ENCODE measurements at regions not wholly inside any gene's neighbourhood (a gene's known extent, or its start where the extent isn't known, plus 50 kb on each side); places are given as distances from the start of the nearest gene placed in this dataset.
A peak's percentile ranks its signal among the peaks of the same experiment; 100 is the strongest.

GRCh38 chr10:10418387-10418786 is 599.3 kb upstream of the CELF2 start:
- Mint-ChIP-seq H3K4me3 (no peak overlapping the region), H3K27me3 (no peaks in the 10 kb centered on the region), H3K27ac (peak overlapping the region; percentile 40), H3K4me1 (ENCODE audit: low read depth) (peaks cover 39% of the 10 kb centered on the region), H3K9me3 (no peaks in the 10 kb centered on the region), H3K36me3 (ENCODE audit: low read depth) (no peaks in the 10 kb centered on the region)
- intact Hi-C loops (cut with DNase I, micrococcal nuclease): no loop called here
- no peaks in the 10 kb centered on the region for H3K36me3 ChIP-seq (ENCODE audit: insufficient read depth, low read length)
- TF ChIP-seq, protein P1, sequence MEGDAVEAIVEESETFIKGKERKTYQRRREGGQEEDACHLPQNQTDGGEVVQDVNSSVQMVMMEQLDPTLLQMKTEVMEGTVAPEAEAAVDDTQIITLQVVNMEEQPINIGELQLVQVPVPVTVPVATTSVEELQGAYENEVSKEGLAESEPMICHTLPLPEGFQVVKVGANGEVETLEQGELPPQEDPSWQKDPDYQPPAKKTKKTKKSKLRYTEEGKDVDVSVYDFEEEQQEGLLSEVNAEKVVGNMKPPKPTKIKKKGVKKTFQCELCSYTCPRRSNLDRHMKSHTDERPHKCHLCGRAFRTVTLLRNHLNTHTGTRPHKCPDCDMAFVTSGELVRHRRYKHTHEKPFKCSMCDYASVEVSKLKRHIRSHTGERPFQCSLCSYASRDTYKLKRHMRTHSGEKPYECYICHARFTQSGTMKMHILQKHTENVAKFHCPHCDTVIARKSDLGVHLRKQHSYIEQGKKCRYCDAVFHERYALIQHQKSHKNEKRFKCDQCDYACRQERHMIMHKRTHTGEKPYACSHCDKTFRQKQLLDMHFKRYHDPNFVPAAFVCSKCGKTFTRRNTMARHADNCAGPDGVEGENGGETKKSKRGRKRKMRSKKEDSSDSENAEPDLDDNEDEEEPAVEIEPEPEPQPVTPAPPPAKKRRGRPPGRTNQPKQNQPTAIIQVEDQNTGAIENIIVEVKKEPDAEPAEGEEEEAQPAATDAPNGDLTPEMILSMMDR (IDR thresholded peaks at IDR 0.05): no peak
- H3K27ac ChIP-seq (ENCODE audit: low read depth in 1 of 2, low read length in 2 of 2): no peak overlapping the region
- H3K9me3 ChIP-seq (ENCODE audit: control insufficient read depth in 1 of 2, insufficient read depth in 1 of 2, low read length in 2 of 2): no peaks in the 10 kb centered on the region
- ATAC-seq (ENCODE audit: poor library complexity) (peak; percentile 73), DNase-seq (peak in 3 of 14 experiments; percentile 7 to 13 (median 8))
- H3K27me3 ChIP-seq (ENCODE audit: control insufficient read depth in 1 of 2, insufficient read depth in 2 of 2, low read length in 2 of 2): peaks cover 0 to 2% of the 10 kb centered on the region in 2 experiments
- peaks cover 4% of the 10 kb centered on the region for H3K4me1 ChIP-seq (ENCODE audit: insufficient read depth, low read length)
- H3K4me3 ChIP-seq (ENCODE audit: low read length): no peak overlapping the region
- ChIA-PET CTCF (no interaction called here), POLR2A (no interaction called here)

- no peaks in the 10 kb centered on the region for H3K36me3 ChIP-seq (ENCODE audit: insufficient read depth, low read length)
- intact Hi-C loops (cut with DNase I, micrococcal nuclease): no loop called here
- ChIA-PET CTCF (no interaction called here), POLR2A (no interaction called here)
- Mint-ChIP-seq H3K4me1 (ENCODE audit: low read depth) (peaks cover 39% of the 10 kb centered on the region), H3K4me3 (no peak overlapping the region), H3K27ac (no peak overlapping the region), H3K27me3 (no peaks in the 10 kb centered on the region), H3K36me3 (ENCODE audit: low read depth) (no peaks in the 10 kb centered on the region), H3K9me3 (no peaks in the 10 kb centered on the region)
- DNase-seq (no peak), ATAC-seq (ENCODE audit: poor library complexity) (no peak)
- TF ChIP-seq, protein P1 (IDR thresholded peaks at IDR 0.05): no peak
- H3K4me1 ChIP-seq (ENCODE audit: insufficient read depth, low read length): peaks cover 4% of the 10 kb centered on the region
- H3K9me3 ChIP-seq (ENCODE audit: control insufficient read depth in 1 of 2, insufficient read depth in 1 of 2, low read length in 2 of 2): no peaks in the 10 kb centered on the region
- no peak overlapping the region for H3K4me3 ChIP-seq (ENCODE audit: low read length)
- no peak overlapping the region for H3K27ac ChIP-seq (ENCODE audit: low read depth in 1 of 2, low read length in 2 of 2)
- H3K27me3 ChIP-seq (ENCODE audit: control insufficient read depth in 1 of 2, insufficient read depth in 2 of 2, low read length in 2 of 2): peaks cover 0 to 2% of the 10 kb centered on the region in 2 experiments
Measured at GRCh38 chr10:10421071-10421470, 596.6 kb upstream of the CELF2 start.

DNA sequence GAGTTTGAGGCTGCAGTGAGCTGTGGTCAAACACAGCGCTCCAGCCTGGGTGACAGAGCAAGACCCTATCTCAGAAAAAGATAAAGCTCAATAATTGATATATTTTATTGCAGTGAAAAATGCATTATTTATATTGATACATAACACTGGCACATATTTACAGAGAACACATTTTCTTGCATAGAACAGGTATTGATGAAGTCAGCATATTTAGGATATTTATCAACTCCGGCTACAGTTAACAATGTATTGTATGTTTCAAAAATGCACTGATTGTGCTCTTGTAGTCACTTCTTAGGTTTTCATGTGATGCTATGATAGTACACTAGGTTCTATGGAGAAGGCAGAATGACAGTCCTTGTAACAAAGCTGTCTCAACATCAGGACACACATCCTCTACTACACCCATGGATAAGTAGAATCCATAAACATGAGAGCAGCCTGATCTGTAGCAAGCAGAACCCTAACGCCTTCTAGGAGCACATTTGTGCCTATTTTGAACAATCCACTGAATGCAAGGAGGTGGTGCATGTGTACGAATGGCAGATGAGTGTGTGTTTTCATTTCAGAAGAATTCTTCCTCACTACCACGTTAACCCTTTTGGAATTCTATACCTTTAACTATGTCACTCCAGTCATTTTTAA is 586.1 kb upstream of the CELF2 start:
- H3K4me3 ChIP-seq (ENCODE audit: low read length): no peak overlapping the region
- H3K4me1 ChIP-seq (ENCODE audit: insufficient read depth, low read length): no peaks in the 10 kb centered on the region
- no peaks in the 10 kb centered on the region for H3K9me3 ChIP-seq (ENCODE audit: control insufficient read depth in 1 of 2, insufficient read depth in 1 of 2, low read length in 2 of 2)
- no peaks in the 10 kb centered on the region for H3K36me3 ChIP-seq (ENCODE audit: insufficient read depth, low read length)
- TF ChIP-seq, protein P1 (IDR thresholded peaks at IDR 0.05): no peak
- ChIA-PET CTCF (no interaction called here), POLR2A (no interaction called here)
- intact Hi-C loops (cut with DNase I, micrococcal nuclease): no loop called here
- DNase-seq (no peak), ATAC-seq (ENCODE audit: poor library complexity) (no peak)
- peaks cover 0 to 3% of the 10 kb centered on the region in 2 experiments for H3K27me3 ChIP-seq (ENCODE audit: control insufficient read depth in 1 of 2, insufficient read depth in 2 of 2, low read length in 2 of 2)
- no peak overlapping the region for H3K27ac ChIP-seq (ENCODE audit: low read depth in 1 of 2, low read length in 2 of 2)
- Mint-ChIP-seq H3K9me3 (peaks cover 4% of the 10 kb centered on the region), H3K36me3 (ENCODE audit: low read depth) (no peaks in the 10 kb centered on the region), H3K4me3 (no peak overlapping the region), H3K27me3 (peaks cover 32% of the 10 kb centered on the region), H3K27ac (no peak overlapping the region), H3K4me1 (ENCODE audit: low read depth) (no peaks in the 10 kb centered on the region)

Measured in CD4-positive, alpha-beta T cell (primary cell).